ENCODE measurements at regions not wholly inside any gene's neighbourhood (a gene's known extent, or its start where the extent isn't known, plus 50 kb on each side); places are given as distances from the start of the nearest gene placed in this dataset.

GRCh38 chr12:14059548-14059947 is 78.1 kb upstream of the GRIN2B start:
- H3K27me3 Mint-ChIP-seq (ENCODE audit: low read depth), result no peaks in the 10 kb centered on the region; the same call in 1 of the 2 replicates
- CTCF ChIA-PET, result no interaction called here
- H3K36me3 Mint-ChIP-seq, result no peaks in the 10 kb centered on the region
- H3K4me3 Mint-ChIP-seq, result no peak overlapping the region
- no peaks in the 10 kb centered on the region for H3K9me3 Mint-ChIP-seq
- H3K27ac Mint-ChIP-seq, result no peak overlapping the region
- DNase-seq (ENCODE audit: low spot score) (no peak), ATAC-seq (no peak)
- no peaks in the 10 kb centered on the region for H3K4me1 Mint-ChIP-seq
- TF ChIP-seq ATF6 (CRISPR knock-in tag; IDR thresholded peaks at IDR 0.05) (no peak), SMAD4 (CRISPR knock-in tag; IDR thresholded peaks at IDR 0.05) (no peak), GTF2I (CRISPR knock-in tag; conservative IDR thresholded peaks at IDR 0.05) (no peak), ZNF317 (CRISPR knock-in tag; IDR thresholded peaks at IDR 0.05; ENCODE audit: borderline replicate concordance, low read depth) (no peak), SP1 (CRISPR knock-in tag; conservative IDR thresholded peaks at IDR 0.05) (no peak), GRHL2 (CRISPR knock-in tag; IDR thresholded peaks at IDR 0.05; ENCODE audit: insufficient replicate concordance, severe bottlenecking) (no peak), ZNF671 (CRISPR knock-in tag; IDR thresholded peaks at IDR 0.05) (no peak)
- POLR2A ChIA-PET, result no interaction called here

DNA sequence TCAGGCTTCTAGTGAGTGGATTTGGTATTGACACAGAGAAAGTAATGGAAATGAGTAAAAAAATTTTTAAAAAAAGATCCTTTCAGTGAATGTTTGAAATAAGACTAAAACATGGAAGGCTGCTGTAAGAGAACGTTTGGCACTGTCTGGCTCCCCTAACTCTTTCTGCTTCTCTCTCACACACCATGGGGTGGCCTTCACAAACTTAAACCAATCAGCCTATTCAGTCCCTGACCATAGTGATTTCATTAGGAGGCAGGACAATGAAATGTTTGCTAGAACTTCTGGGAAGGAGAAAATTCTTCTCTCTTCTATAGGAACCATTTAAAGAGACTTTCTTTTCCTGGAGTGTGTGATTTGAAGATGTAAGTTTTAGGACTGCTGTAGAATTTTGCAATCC is 84.2 kb upstream of the GRIN2B start:
- H3K36me3 Mint-ChIP-seq, result no peaks in the 10 kb centered on the region
- DNase-seq (ENCODE audit: low spot score) (no peak), ATAC-seq (no peak)
- CTCF ChIA-PET, result interaction anchor here (1.2 kb wide), 1 partner anchor 83 kb away, joined by 3 read pairs; no protein-coding TSS in a partner anchor
- no peaks in the 10 kb centered on the region for H3K9me3 Mint-ChIP-seq
- POLR2A ChIA-PET, result no interaction called here
- H3K4me3 Mint-ChIP-seq, result no peak overlapping the region
- no peaks in the 10 kb centered on the region; the same call in 1 of the 2 replicates for H3K27me3 Mint-ChIP-seq (ENCODE audit: low read depth)
- H3K27ac Mint-ChIP-seq, result no peak overlapping the region
- TF ChIP-seq NFE2L1 (CRISPR knock-in tag; IDR thresholded peaks at IDR 0.05) (no peak), GTF2I (CRISPR knock-in tag; conservative IDR thresholded peaks at IDR 0.05) (no peak), ZNF671 (CRISPR knock-in tag; IDR thresholded peaks at IDR 0.05) (no peak), MYBL2 (CRISPR knock-in tag; IDR thresholded peaks at IDR 0.05) (no peak), ELF4 (CRISPR knock-in tag; IDR thresholded peaks at IDR 0.05; ENCODE audit: low read depth) (no peak), ATF1 (CRISPR knock-in tag; IDR thresholded peaks at IDR 0.05) (no peak), ZNF532 (CRISPR knock-in tag; IDR thresholded peaks at IDR 0.05; ENCODE audit: borderline replicate concordance) (no peak), TEAD1 (CRISPR knock-in tag; IDR thresholded peaks at IDR 0.05) (no peak), E2F5 (CRISPR knock-in tag; IDR thresholded peaks at IDR 0.05) (no peak), ZNF263 (CRISPR knock-in tag; IDR thresholded peaks at IDR 0.05; ENCODE audit: low read depth) (no peak)
- TF ChIP-seq, protein P1, sequence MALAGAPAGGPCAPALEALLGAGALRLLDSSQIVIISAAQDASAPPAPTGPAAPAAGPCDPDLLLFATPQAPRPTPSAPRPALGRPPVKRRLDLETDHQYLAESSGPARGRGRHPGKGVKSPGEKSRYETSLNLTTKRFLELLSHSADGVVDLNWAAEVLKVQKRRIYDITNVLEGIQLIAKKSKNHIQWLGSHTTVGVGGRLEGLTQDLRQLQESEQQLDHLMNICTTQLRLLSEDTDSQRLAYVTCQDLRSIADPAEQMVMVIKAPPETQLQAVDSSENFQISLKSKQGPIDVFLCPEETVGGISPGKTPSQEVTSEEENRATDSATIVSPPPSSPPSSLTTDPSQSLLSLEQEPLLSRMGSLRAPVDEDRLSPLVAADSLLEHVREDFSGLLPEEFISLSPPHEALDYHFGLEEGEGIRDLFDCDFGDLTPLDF (CRISPR knock-in tag; IDR thresholded peaks at IDR 0.05), result no peak
- TF ChIP-seq, protein P2, sequence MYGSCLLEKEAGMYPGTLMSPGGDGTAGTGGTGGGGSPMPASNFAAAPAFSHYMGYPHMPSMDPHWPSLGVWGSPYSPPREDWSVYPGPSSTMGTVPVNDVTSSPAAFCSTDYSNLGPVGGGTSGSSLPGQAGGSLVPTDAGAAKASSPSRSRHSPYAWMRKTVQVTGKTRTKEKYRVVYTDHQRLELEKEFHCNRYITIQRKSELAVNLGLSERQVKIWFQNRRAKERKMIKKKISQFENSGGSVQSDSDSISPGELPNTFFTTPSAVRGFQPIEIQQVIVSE (CRISPR knock-in tag; IDR thresholded peaks at IDR 0.05; ENCODE audit: borderline replicate concordance), result no peak
- no peaks in the 10 kb centered on the region for H3K4me1 Mint-ChIP-seq
